ENCODE measurements at regions not wholly inside any gene's neighbourhood (a gene's known extent, or its start where the extent isn't known, plus 50 kb on each side); places are given as distances from the start of the nearest gene placed in this dataset.
A peak's percentile ranks its signal among the peaks of the same experiment; 100 is the strongest.

DNA sequence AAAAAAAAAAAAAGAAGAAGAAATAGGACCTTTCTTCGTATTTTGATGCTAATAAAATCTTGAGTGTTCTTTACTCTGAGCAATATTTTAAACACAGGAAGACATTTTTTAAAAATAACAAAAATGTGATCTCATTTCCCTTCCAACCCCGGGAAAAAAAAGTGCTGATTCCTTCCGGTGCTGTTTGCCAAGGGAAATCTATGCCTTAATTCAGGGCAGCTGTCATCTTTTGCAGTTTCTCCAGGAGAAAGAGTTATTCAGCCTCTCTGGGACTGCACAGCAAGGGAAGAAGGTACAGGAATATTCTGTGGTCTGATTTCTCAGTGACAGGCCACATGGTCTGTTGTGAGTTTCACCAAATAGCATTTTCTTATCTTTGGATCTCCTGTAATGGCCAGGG, 291.9 kb upstream of the IRX1 start:
- H3K27me3 ChIP-seq (ENCODE audit: insufficient read depth, low read depth) = no peaks in the 10 kb centered on the region

DNA sequence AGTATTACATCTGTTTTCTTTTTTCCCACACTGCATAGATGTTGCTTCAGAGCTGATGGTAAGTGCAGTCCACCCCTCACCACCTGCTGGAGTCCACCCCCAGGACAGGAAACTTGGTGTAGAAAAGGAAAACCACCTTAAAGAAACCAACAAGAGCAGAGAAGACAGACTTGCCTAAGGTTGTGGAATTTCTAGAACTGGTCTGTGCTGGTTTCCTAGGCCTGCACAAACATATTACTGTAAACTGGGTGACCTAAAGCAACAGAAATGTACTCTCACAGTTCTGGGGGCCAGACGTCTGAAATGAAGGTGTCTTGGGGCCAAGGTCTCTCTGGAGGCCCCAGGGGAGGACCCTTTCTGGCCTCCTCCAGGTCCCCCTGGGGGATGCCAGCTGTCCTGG, 293.4 kb upstream of the IRX1 start:
- Histone ChIP-seq H3K27ac (peak overlapping the region; percentile 20; the same call in 1 of the 2 replicates), H3K4me1 (ENCODE audit: low read depth, poor library complexity, severe bottlenecking) (peaks cover 57% of the 10 kb centered on the region), H3K4me2 (peak overlapping the region; percentile 46), H2AFZ (ENCODE audit: low read depth) (peak overlapping the region; percentile 28; the same call in 1 of the 2 replicates), H4K20me1 (ENCODE audit: insufficient read depth) (no peaks in the 10 kb centered on the region), H3K27me3 (ENCODE audit: insufficient read depth, low read depth) (no peaks in the 10 kb centered on the region), H3K9ac (no peak overlapping the region), H3K4me3 (IDR thresholded peaks at IDR 0.05; ENCODE audit: insufficient read depth, low read depth, low read length) (no peak overlapping the region), H3K36me3 (ENCODE audit: insufficient read depth) (no peaks in the 10 kb centered on the region), H3K79me2 (ENCODE audit: insufficient read depth, low read depth) (no peaks in the 10 kb centered on the region)
- TF ChIP-seq, protein P1, sequence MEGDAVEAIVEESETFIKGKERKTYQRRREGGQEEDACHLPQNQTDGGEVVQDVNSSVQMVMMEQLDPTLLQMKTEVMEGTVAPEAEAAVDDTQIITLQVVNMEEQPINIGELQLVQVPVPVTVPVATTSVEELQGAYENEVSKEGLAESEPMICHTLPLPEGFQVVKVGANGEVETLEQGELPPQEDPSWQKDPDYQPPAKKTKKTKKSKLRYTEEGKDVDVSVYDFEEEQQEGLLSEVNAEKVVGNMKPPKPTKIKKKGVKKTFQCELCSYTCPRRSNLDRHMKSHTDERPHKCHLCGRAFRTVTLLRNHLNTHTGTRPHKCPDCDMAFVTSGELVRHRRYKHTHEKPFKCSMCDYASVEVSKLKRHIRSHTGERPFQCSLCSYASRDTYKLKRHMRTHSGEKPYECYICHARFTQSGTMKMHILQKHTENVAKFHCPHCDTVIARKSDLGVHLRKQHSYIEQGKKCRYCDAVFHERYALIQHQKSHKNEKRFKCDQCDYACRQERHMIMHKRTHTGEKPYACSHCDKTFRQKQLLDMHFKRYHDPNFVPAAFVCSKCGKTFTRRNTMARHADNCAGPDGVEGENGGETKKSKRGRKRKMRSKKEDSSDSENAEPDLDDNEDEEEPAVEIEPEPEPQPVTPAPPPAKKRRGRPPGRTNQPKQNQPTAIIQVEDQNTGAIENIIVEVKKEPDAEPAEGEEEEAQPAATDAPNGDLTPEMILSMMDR (conservative IDR thresholded peaks at IDR 0.05; ENCODE audit: low read depth, low read length) = no peak

More for the DNA sequence above, 291.9 kb upstream of the IRX1 start:
- H3K9ac ChIP-seq = no peak overlapping the region
- no peaks in the 10 kb centered on the region for H3K79me2 ChIP-seq (ENCODE audit: insufficient read depth, low read depth)
- H3K4me1 ChIP-seq (ENCODE audit: low read depth, poor library complexity, severe bottlenecking) = peaks cover 42% of the 10 kb centered on the region
- H3K4me2 ChIP-seq = no peak overlapping the region
- H3K27ac ChIP-seq = no peak overlapping the region
- no peak overlapping the region for H2AFZ ChIP-seq (ENCODE audit: low read depth)
- no peaks in the 10 kb centered on the region for H3K36me3 ChIP-seq (ENCODE audit: insufficient read depth)
- H4K20me1 ChIP-seq (ENCODE audit: insufficient read depth) = no peaks in the 10 kb centered on the region
- no peak overlapping the region for H3K4me3 ChIP-seq (IDR thresholded peaks at IDR 0.05; ENCODE audit: insufficient read depth, low read depth, low read length)
- TF ChIP-seq, protein P1 (conservative IDR thresholded peaks at IDR 0.05; ENCODE audit: low read depth, low read length) = no peak

DNA sequence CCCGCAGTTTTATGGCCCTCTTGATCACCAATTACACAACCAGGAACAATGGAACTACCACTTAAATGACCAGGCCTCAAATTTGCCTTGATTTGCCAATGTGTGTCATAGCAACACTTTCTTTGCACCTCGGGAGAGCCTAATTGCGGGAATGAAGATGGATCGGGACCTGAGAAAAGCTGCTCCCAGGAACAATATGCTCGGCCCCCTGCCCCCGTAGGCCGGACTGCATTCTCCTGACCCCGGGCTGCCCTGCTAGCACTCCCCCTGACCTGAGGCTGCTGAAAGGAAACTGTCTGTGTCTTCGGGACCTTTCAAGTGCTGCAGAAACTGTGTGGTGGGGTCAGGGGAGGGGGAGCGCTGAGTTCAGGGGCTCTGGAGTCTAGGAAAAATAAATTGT, 294.3 kb upstream of the IRX1 start:
- Histone ChIP-seq H3K4me2 (peak overlapping the region; percentile 68), H3K27me3 (ENCODE audit: insufficient read depth, low read depth) (no peaks in the 10 kb centered on the region), H4K20me1 (ENCODE audit: insufficient read depth) (no peaks in the 10 kb centered on the region), H3K27ac (peak overlapping the region; percentile 79), H3K36me3 (ENCODE audit: insufficient read depth) (no peaks in the 10 kb centered on the region), H3K9ac (peak overlapping the region; percentile 41; the same call in 1 of the 2 replicates), H3K4me1 (ENCODE audit: low read depth, poor library complexity, severe bottlenecking) (peaks cover 61% of the 10 kb centered on the region), H3K4me3 (IDR thresholded peaks at IDR 0.05; ENCODE audit: insufficient read depth, low read depth, low read length) (no peak overlapping the region), H2AFZ (ENCODE audit: low read depth) (peak overlapping the region; percentile 65), H3K79me2 (ENCODE audit: insufficient read depth, low read depth) (no peaks in the 10 kb centered on the region)
- TF ChIP-seq, protein P1 (conservative IDR thresholded peaks at IDR 0.05; ENCODE audit: low read depth, low read length) = no peak

DNA sequence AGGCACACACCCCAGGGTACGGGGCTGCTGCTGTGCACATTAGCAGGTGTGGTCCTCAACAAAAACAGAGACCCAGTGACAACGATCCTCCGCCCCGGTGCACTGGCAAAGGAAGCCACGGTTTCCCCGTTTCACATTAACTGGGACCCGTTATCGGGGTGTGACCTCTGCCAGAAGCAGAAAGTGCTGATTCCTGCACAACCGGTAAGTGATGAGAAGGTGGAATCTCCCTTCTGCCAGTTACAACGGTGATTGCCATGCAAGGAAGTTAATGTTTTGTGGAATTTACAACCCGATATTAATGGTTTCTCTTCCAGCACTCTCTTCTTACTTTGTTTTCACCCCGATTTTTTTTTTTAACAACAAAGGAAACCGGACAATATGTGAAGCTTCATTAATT, 294.9 kb upstream of the IRX1 start:
- H3K27ac ChIP-seq = peak overlapping the region; percentile 79
- H3K79me2 ChIP-seq (ENCODE audit: insufficient read depth, low read depth) = no peaks in the 10 kb centered on the region
- H3K27me3 ChIP-seq (ENCODE audit: insufficient read depth, low read depth) = no peaks in the 10 kb centered on the region
- peak overlapping the region; percentile 68 for H3K4me2 ChIP-seq
- H3K4me1 ChIP-seq (ENCODE audit: low read depth, poor library complexity, severe bottlenecking) = peaks cover 61% of the 10 kb centered on the region
- H4K20me1 ChIP-seq (ENCODE audit: insufficient read depth) = no peaks in the 10 kb centered on the region
- H3K36me3 ChIP-seq (ENCODE audit: insufficient read depth) = no peaks in the 10 kb centered on the region
- H3K9ac ChIP-seq = peak overlapping the region; percentile 41; the same call in 1 of the 2 replicates
- TF ChIP-seq, protein P1 (conservative IDR thresholded peaks at IDR 0.05; ENCODE audit: low read depth, low read length) = no peak
- H2AFZ ChIP-seq (ENCODE audit: low read depth) = peak overlapping the region; percentile 65
- no peak overlapping the region for H3K4me3 ChIP-seq (IDR thresholded peaks at IDR 0.05; ENCODE audit: insufficient read depth, low read depth, low read length)

Data from KMS-11 (cell line).